GM18951 (cell line): ENCODE measurements at regions not wholly inside any gene's neighbourhood (a gene's known extent, or its start where the extent isn't known, plus 50 kb on each side); places are given as distances from the start of the nearest gene placed in this dataset.
"Not testable (repeated sequence)": the region's sequence is repeated elsewhere in the genome, so short reads cannot be mapped to it uniquely, and the experiment has no call there.

ENCODE experiments used
- POLR2A ChIP-seq: IDR thresholded peaks from 4 replicates; pipeline ENCODE4 v1.6.1; 2011; ENCODE audit warnings: mild to moderate bottlenecking; ENCODE audit not compliant: insufficient read length, insufficient read depth; ENCODE audit errors: extremely low read depth
- in situ Hi-C: fragments of 300-500 bp; cut with MboI; formaldehyde crosslinking; loops from one replicate; pipeline ENCODE4 v1.12.0; 2022; ENCODE audit warnings: low sequenced_read_pairs, mixed read lengths, inconsistent platforms; ENCODE audit not compliant: unreplicated experiment

DNA sequence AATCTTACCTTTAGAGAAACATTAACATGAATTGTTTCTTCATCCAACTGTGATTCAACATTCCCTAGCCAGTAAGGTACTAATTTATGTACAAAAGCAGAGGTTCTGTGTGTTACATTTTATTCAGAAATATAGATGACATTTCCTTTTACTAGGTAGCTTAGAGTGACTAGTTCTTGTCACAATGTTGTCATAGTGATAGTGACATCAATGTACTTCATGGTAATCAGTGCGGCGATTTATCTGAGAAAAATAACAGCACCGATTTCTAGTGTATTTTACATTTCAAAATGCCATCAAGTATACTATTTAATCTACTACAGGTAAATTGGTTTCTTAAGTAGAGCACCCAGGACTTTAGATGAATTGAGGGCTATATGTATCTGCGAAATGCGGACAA lies 72.1 kb upstream of the DGKB start:
- in situ Hi-C loops: no loop called here
- no peak for TF ChIP-seq POLR2A

DNA sequence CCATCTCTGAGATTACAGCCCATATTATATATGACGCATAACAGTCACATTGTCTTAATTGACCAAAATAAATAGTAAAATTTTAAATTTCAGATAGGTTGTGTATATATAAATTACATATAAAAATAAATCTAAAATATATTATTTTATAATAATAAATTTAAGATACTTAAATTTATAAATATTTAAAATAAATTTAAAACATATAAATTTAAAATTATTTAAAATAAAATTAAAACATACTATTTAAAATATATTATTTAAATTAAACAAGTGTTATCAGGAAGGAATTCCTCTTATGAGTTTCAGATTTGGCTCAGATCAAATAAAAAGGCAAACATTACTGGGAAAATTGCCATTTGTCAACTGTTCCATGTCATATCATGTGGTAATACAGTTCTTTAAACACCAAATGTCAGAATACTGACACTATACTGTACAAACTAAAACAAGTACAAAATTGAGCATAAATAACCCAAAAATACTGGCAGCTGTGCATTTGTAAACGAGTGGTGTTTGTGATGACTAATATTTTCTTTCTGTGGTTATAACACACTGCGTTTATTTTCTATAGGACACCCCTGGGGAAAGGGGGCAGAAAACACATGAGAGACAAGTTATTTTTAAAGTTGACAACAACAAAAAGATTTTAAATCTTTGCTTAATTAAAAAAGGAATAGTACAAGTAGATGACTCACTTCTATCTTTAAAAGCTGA lies 71.3 kb upstream of the DGKB start:
- TF ChIP-seq POLR2A: no peak
- in situ Hi-C loops: no loop called here

DNA sequence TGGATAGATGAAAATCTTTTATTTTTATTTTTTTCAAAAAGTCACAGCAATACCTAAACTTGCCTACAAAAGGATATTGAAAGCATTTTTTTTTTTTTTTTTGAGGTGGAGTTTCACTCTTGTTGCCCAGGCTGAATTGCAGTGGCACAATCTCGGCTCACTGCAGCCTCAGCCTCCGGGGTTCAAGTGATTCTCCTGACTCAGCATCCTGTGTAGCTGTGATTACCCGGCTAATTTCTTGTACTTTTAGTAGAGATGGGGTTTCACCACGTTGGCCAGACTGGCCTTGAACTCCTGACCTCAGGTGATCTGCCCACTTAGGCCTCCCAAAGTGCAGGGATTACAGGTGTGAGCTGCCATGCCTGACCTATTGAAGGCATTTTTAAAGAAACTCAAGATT lies 69.1 kb upstream of the DGKB start:
- in situ Hi-C loops: not testable (repeated sequence)

DNA sequence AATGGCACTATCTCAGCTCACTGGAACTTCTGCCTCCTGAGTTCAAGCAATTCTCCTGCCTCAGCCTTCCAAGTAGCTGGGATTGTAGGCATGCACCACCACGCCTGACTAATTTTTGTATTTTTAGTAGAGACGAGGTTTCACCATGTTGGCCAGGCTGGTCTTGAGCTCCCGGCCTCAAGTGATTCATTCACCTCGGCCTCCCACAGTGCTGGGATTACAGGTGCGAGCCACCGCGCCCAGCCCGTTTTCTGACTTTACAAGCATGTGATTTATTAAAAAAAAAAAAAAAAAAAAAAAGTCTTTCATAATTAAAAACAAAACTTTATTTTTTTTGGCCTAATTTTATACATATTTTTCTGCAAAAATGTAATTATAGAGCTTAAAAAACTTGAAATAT lies 64.8 kb upstream of the DGKB start:
- in situ Hi-C loops: not testable (repeated sequence)

DNA sequence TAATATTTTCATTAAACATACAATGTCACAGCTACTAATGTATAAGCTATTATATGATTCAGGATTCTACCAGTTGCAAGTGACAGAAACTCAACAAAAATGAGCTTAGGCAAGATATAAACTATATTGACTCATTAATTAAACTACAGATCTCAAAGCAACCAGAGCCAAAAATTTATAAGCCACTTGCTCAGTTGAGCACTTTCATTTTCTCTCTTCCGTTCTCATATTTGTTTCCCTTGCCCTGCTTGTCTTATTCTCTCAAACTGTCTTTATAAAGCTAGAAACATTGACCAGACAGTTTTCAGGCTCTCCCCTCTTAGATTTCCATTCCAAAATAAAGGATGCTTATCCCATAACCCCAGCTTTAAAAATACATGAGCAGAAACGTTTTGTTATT lies 60.2 kb upstream of the DGKB start:
- TF ChIP-seq POLR2A: no peak
- in situ Hi-C loops: no loop called here

DNA sequence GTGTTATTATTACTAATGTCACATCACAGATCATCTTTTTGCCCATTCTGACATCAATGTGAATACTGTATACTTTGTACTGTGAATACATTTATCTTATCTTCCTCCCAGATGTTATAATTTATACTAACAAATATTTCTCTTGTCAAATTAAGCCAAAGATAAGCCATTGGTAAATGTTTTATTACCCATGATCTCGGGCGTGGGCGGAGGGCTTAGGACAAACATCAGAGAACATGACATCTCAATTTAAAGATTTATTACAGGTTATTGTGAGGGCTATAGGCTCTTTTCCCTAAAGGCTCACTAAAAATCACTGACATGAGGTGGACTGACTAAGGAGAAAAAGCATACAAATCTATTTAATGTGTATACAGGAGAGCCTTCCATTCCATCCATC lies 58.2 kb upstream of the DGKB start:
- in situ Hi-C loops: no loop called here
- no peak for TF ChIP-seq POLR2A

DNA sequence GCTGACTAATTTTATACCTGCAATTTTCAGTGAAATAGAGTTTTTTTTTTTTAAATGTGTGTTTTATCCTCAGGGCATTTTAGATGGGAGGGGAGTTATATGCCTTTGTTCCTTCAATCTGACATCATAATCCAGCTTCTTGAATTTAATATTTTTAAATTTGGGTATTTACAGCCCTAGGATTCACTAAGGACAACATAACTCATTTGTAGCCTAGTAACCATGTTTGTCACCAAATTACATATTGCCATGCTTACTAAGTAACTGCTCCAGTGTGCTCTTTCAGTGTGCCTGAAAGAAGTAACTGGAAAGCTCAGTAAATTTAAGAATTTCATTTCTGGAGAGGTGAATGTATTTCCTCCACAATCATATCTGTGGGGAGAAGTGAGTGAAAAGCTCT lies 56.8 kb upstream of the DGKB start:
- in situ Hi-C loops: no loop called here
- TF ChIP-seq POLR2A: no peak

DNA sequence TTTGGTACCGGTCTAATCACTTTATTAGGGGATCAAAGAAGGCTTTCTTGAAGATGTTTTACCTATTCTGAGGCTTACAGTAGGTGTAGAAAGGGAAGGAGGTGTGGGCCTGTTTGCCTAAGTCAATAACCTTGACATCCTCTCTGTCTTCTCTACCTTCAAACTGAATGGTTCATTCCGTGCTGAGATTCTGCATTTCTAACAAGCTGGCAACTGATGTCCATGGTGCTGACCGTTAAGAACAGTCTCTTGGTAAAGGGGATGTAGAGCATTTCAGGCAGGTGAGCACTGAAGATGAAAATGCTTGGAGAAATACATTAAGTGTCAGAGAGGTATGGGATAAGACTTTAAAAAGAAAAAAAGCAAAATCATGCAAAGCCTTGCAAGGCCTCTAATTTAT lies 51.5 kb upstream of the DGKB start:
- no peak for TF ChIP-seq POLR2A
- in situ Hi-C loops: no loop called here
